DOHH2 (cell line): ENCODE measurements at regions not wholly inside any gene's neighbourhood (a gene's known extent, or its start where the extent isn't known, plus 50 kb on each side); places are given as distances from the start of the nearest gene placed in this dataset.

Experiments used
- EZH2phosphoT487 ChIP-seq: fragments of 200-600 bp; sonication (generic); IDR thresholded peaks from 2 replicates; pipeline ENCODE4 v1.6.1; 2017; ENCODE audit warnings: borderline replicate concordance, mild to moderate bottlenecking, antibody characterized with exemption, low read length, moderate library complexity, mixed read lengths
- TF ChIP-seq, protein P1 (sequence below): fragments of 200-600 bp; sonication (generic); IDR thresholded peaks from one replicate; pipeline ENCODE4 v1.5.1; 2014; ENCODE audit warnings: antibody characterized with exemption, mild to moderate bottlenecking, low read depth, low read length; ENCODE audit not compliant: poor library complexity, severe bottlenecking

DNA sequence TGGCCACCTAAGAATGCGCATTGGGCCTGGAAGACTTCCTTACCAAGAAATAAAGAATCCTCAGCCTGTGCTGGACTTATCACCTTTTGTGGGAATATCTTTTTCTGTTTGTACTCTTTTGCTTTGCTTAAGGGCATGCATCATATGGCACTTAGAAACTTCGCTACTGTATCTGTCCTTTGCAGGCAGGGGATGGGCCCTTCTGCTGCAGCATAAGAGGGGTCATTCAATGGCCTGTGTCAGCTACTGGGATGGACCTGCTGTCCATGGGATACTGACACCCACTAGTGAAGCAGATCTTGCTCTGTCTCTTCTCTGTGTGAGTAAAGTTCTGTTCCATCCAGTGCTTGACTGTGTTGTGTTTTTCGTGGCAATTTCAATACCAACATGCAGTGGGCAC is 239.0 kb upstream of the JUN start:
- TF ChIP-seq, protein P1, sequence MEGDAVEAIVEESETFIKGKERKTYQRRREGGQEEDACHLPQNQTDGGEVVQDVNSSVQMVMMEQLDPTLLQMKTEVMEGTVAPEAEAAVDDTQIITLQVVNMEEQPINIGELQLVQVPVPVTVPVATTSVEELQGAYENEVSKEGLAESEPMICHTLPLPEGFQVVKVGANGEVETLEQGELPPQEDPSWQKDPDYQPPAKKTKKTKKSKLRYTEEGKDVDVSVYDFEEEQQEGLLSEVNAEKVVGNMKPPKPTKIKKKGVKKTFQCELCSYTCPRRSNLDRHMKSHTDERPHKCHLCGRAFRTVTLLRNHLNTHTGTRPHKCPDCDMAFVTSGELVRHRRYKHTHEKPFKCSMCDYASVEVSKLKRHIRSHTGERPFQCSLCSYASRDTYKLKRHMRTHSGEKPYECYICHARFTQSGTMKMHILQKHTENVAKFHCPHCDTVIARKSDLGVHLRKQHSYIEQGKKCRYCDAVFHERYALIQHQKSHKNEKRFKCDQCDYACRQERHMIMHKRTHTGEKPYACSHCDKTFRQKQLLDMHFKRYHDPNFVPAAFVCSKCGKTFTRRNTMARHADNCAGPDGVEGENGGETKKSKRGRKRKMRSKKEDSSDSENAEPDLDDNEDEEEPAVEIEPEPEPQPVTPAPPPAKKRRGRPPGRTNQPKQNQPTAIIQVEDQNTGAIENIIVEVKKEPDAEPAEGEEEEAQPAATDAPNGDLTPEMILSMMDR: no peak
- no peak for TF ChIP-seq EZH2phosphoT487
